ENCODE measurements at regions not wholly inside any gene's neighbourhood (a gene's known extent, or its start where the extent isn't known, plus 50 kb on each side); places are given as distances from the start of the nearest gene placed in this dataset.

DNA sequence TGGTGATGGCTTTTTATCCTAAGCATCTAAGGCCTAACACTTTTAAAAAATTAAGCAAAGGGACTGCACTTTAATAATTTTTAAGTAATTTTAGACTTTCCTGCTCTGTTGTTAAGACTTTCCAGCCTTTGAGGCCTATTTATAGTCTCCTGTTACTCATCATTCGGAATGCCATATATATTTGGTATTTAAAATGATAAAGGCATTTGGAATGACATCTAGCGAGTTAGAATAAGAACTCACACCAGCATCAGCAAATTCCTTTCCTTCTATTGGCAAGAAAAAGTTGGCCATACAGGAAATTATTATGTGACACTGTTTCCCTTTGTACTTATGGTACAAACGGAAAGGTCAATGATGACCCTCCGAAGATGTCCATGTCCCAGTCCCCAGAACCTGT, 88.1 kb upstream of the STMND1 start:
- Histone ChIP-seq H3K9ac (ENCODE audit: extremely low read depth, insufficient read length, low read length) (no peak overlapping the region), H3K14ac (ENCODE audit: insufficient read depth, low read length) (no peak overlapping the region), H2BK20ac (ENCODE audit: low read depth, low read length, poor library complexity, severe bottlenecking) (no peak overlapping the region), H2BK15ac (ENCODE audit: low read depth, low read length) (no peak overlapping the region), H3T11ph (ENCODE audit: low read length) (no peak overlapping the region), H4K20me1 (ENCODE audit: control insufficient read depth, insufficient read depth, insufficient read length) (no peaks in the 10 kb centered on the region), H2BK5ac (ENCODE audit: insufficient read length, low read length) (no peak overlapping the region), H2AK5ac (ENCODE audit: insufficient read length, low read length) (no peak overlapping the region), H3K79me1 (ENCODE audit: insufficient read depth, low read depth, low read length, poor library complexity, severe bottlenecking) (no peaks in the 10 kb centered on the region), H2BK12ac (ENCODE audit: insufficient read length, low read depth, low read length) (no peak overlapping the region), H3K27me3 (ENCODE audit: insufficient read depth, low read length) (no peaks in the 10 kb centered on the region), H3K18ac (ENCODE audit: insufficient read length, low read depth, low read length) (no peak overlapping the region), H4K8ac (replicated peaks; ENCODE audit: insufficient read length, low read depth, low read length) (no peak overlapping the region), H4K91ac (ENCODE audit: insufficient read length, low read depth, low read length) (no peak overlapping the region), H3K4me2 (ENCODE audit: insufficient read depth, insufficient read length, low read length) (no peak overlapping the region), H3K9me3 (ENCODE audit: control insufficient read depth, low read depth, low read length) (no peaks in the 10 kb centered on the region), H3K56ac (ENCODE audit: insufficient read length, low read depth, low read length) (no peak overlapping the region), H3K23me2 (ENCODE audit: insufficient read length, low read depth, low read length, poor library complexity, severe bottlenecking) (peaks cover 3% of the 10 kb centered on the region), H3K79me2 (ENCODE audit: insufficient read depth, low read length) (no peaks in the 10 kb centered on the region), H2AFZ (ENCODE audit: low read length) (no peak overlapping the region), H3K27ac (ENCODE audit: insufficient read length, low read depth, low read length) (no peak overlapping the region), H4K5ac (ENCODE audit: insufficient read length, low read depth, low read length) (no peak overlapping the region), H3K4ac (ENCODE audit: low read depth, low read length) (no peak overlapping the region), H3K23ac (ENCODE audit: insufficient read length, low read depth, low read length) (no peak overlapping the region), H2BK120ac (ENCODE audit: low read depth, low read length, poor library complexity, severe bottlenecking) (no peak overlapping the region), H3K4me1 (ENCODE audit: insufficient read depth, low read length) (peaks cover 3% of the 10 kb centered on the region; the same call in 1 of the 2 replicates)
- Mint-ChIP-seq H3K27ac (no peak overlapping the region), H3K4me1 (no peaks in the 10 kb centered on the region; a peak in 2 of 4 replicates), H3K9me3 (peaks cover 7 to 8% of the 10 kb centered on the region in 2 experiments; a peak in 4 of 5 replicates), H3K36me3 (ENCODE audit: insufficient read depth in 1 of 3, low read depth in 3 of 3) (peaks cover 0 to 5% (median 0%) of the 10 kb centered on the region in 3 experiments; a peak in 1 of 7 replicates), H3K4me3 (no peak overlapping the region), H3K27me3 (ENCODE audit: low read depth) (no peaks in the 10 kb centered on the region; the same call in 1 of the 2 replicates)
- no peak for DNase-seq
- TF ChIP-seq, protein P1, sequence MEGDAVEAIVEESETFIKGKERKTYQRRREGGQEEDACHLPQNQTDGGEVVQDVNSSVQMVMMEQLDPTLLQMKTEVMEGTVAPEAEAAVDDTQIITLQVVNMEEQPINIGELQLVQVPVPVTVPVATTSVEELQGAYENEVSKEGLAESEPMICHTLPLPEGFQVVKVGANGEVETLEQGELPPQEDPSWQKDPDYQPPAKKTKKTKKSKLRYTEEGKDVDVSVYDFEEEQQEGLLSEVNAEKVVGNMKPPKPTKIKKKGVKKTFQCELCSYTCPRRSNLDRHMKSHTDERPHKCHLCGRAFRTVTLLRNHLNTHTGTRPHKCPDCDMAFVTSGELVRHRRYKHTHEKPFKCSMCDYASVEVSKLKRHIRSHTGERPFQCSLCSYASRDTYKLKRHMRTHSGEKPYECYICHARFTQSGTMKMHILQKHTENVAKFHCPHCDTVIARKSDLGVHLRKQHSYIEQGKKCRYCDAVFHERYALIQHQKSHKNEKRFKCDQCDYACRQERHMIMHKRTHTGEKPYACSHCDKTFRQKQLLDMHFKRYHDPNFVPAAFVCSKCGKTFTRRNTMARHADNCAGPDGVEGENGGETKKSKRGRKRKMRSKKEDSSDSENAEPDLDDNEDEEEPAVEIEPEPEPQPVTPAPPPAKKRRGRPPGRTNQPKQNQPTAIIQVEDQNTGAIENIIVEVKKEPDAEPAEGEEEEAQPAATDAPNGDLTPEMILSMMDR (conservative IDR thresholded peaks at IDR 0.05) = no peak
- no CpG with 5 or more reads among the region's 4 CpGs for WGBS (ENCODE audit: extremely low coverage, insufficient read length, low lambda C conversion rate)
